HUES64 (cell line): ENCODE measurements at regions not wholly inside any gene's neighbourhood (a gene's known extent, or its start where the extent isn't known, plus 50 kb on each side); places are given as distances from the start of the nearest gene placed in this dataset.
A peak's percentile ranks its signal among the peaks of the same experiment; 100 is the strongest.
"Not testable (repeated sequence)": the region's sequence is repeated elsewhere in the genome, so short reads cannot be mapped to it uniquely, and the experiment has no call there.

Experiments
- H3K27ac ChIP-seq: 2 replicates; pipeline ENCODE4 v1.7.0; 2013; ENCODE audit warnings: low read depth, low read length, inconsistent platforms
- H3K27me3 ChIP-seq: 2 replicates; pipeline ENCODE4 v1.6.1; 2013; ENCODE audit warnings: mild to moderate bottlenecking, low read length; ENCODE audit not compliant: insufficient read depth
- H3K36me3 ChIP-seq: 2 replicates; pipeline ENCODE4 v1.6.1; 2013; ENCODE audit warnings: mild to moderate bottlenecking, low read length; ENCODE audit not compliant: insufficient read depth
- H3K4me1 ChIP-seq: 2 replicates; pipeline ENCODE4 v1.6.1; 2013; ENCODE audit warnings: mild to moderate bottlenecking, low read length, moderate library complexity; ENCODE audit not compliant: insufficient read depth
- H3K4me3 ChIP-seq: 2 replicates; pipeline ENCODE4 v1.5.1; 2013; ENCODE audit warnings: mild to moderate bottlenecking, low read length, moderate library complexity
- H3K9ac ChIP-seq: 2 replicates; pipeline ENCODE4 v1.6.1; 2013; ENCODE audit warnings: mild to moderate bottlenecking, low read depth, low read length
- H3K9me3 ChIP-seq: 2 replicates; pipeline ENCODE4 v1.6.1; 2013; ENCODE audit warnings: low read depth, low read length; ENCODE audit not compliant: insufficient read depth
- WGBS: fragments of 150-250, 120-280 bp; methylation state at CpG from one replicate; pipeline ENCODE4 v1.1.7; 2013; ENCODE audit warnings: missing lambda C conversion rate; 5-methylcytosine and 5-hydroxymethylcytosine counted together

DNA sequence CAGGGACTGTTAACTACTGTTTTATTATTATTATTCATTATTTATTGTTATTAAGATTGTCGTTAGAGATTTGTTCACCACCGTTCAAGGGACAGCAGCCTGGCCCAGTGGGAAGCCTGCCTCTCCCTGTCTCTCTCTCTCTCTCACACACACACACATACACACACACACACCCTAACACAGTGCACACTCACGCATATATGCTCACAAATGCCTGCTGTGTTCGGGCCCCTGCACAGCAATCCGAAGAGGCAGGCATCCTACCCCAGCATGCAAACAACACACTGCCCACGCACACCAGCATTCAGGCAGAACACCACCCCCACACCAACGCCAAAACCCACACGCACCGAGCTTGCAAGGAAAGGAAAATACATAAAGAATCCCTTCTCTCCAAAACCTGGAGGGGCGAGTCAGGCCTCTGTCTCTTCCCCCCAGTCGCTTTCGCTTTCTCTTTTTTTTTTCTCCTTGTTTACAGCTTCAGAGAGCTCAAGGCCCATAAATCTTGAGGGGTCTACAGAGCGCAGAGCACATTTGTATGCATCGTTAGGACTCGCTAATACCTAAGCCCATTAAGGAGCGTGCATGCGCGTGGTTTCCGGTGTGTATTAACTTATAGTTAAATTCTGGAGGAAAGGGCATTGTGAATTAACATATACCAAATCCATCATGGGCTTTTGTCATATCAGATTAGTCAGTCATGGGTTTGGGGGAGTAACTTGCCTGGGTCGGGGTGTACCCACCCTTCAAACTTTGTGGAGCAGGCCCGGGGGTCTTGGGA, 464.6 kb upstream of the ZNG1F start:
- not testable (repeated sequence) for H3K9ac ChIP-seq, H3K27me3 ChIP-seq, H3K27ac ChIP-seq, H3K9me3 ChIP-seq, H3K4me1 ChIP-seq, H3K4me3 ChIP-seq, H3K36me3 ChIP-seq
- 63% methylated on average over 3 of the region's 21 CpGs for WGBS

DNA sequence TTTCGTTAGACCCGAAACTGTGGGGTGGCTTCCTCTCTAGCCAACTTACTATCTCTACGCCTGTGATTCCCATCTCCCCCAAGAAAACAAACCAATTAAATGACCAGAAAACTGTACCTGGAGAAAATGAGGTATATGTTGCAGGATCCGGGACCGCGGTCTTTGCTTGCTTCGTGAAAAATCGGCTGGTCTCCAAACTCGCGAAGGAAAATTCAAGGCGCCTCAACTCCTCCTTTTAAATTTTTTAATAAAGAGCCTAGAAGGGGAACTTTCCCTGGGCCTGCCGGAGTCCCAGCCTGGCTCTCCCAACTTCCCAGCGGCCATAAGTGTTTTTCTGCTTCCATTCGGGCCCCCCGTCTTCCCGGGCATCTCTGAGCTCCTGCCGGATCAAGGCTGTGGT, 463.7 kb upstream of the ZNG1F start:
- 83% methylated on average over 5 of the region's 17 CpGs for WGBS
- H3K4me1 ChIP-seq: not testable (repeated sequence)

DNA sequence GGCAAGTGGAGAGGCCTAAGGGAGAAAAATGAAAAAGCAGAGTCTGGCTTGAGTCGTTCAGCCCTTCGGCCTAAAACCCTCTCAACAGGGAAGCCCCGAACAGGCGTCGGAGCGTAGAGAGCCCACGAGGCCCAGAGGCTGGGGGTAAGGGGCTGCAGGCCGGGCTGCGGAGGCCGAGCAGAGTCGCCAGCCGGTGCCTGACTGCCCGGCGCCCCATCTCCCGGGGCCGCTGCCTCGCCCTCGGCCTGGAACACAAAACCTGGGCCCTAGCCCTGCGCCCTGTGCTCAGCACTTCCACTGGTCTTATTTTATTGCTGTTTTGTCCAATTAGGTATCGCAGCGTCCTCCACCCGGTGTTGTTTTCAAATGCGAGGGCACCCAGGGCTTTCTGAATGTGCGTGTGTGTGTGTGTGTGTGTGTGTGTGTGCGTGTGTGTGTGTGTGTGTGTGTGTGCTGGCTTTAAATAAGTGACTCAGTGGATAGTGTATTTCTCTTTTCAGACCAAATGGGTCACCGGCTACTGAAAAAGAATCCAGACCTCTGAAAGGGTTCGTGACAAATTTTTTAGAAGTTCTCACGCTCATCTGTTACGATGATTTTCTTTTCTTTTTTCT, 463.1 kb upstream of the ZNG1F start:
- not testable (repeated sequence) for H3K9me3 ChIP-seq, H3K9ac ChIP-seq, H3K36me3 ChIP-seq, H3K4me3 ChIP-seq, H3K27me3 ChIP-seq, H3K27ac ChIP-seq, H3K4me1 ChIP-seq
- WGBS: 82% methylated on average over 18 of the region's 29 CpGs

More for the DNA sequence above, 463.7 kb upstream of the ZNG1F start:
- H3K27ac ChIP-seq, H3K27me3 ChIP-seq, H3K36me3 ChIP-seq, H3K9me3 ChIP-seq, H3K9ac ChIP-seq, H3K4me3 ChIP-seq: not testable (repeated sequence)

DNA sequence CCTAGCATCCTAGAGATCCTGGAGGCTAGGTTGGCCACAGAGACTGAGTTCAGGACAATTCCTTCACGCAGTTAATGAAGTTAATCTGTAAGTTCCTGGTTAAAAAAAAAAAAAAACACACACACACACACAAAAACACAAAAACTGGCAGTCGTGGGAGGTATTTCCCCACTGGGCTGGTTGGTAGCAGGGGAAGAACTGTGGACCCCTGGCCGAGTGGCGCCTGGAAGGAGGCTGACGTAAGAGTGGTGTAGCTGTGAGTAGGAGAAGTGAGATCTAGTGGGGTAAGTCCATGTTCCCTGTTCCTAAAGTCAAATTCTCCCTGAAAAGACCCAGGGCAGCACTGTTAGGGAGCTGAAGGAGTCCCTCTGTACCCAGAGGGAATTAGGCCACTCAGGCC, 461.0 kb upstream of the ZNG1F start:
- WGBS: 68% methylated on average over 4 of the region's 5 CpGs
- not testable (repeated sequence) for H3K27me3 ChIP-seq, H3K4me1 ChIP-seq, H3K4me3 ChIP-seq, H3K27ac ChIP-seq, H3K9ac ChIP-seq, H3K9me3 ChIP-seq, H3K36me3 ChIP-seq

DNA sequence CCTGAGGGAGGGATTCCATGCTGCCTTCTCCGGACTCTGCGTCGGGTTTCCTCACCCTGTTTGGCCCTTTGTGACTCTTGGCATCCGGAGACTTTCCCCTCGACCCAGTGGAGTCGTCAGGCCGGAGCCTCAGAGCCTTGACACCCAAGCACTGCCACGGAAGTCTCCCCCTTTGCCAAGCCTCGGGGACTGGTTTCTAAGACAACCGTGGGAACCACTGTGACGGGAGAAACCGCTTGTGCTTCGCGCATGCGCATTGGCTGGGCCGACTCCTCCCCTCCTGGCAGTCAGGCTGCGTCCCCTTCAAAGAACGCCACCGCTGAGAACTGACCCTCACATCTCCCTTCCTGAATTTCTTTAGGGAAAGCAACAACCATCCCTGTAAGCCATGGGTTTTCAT, 459.4 kb upstream of the ZNG1F start:
- not testable (repeated sequence) for H3K4me3 ChIP-seq, H3K4me1 ChIP-seq, H3K36me3 ChIP-seq, H3K27ac ChIP-seq, H3K9me3 ChIP-seq, H3K9ac ChIP-seq, H3K27me3 ChIP-seq
- WGBS: no CpG with 5 or more reads among the region's 19 CpGs

DNA sequence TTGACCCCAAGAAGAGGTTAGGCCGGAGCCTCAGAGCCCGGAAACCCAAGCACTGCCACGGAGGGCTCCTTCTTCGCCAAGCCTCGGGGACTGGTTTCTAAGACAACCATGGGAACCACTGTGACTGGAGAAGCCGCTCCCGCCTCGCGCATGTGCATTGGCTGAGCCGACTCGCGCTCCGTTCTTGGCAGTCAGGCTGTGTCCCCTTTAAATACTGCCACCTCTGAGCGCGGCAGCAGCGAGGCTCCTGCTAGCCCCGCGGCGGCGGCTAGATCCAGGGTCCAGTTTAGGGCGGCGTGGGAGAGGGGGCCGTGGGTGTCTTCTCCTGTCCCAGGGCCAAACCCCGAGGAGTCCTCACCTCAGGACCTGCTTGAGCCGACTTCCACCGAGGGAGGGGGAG, 457.1 kb upstream of the ZNG1F start:
- not testable (repeated sequence) for H3K27ac ChIP-seq, H3K9me3 ChIP-seq, H3K4me3 ChIP-seq, H3K4me1 ChIP-seq, H3K27me3 ChIP-seq, H3K9ac ChIP-seq, H3K36me3 ChIP-seq
- WGBS: 95% methylated on average over 26 of the region's 26 CpGs

DNA sequence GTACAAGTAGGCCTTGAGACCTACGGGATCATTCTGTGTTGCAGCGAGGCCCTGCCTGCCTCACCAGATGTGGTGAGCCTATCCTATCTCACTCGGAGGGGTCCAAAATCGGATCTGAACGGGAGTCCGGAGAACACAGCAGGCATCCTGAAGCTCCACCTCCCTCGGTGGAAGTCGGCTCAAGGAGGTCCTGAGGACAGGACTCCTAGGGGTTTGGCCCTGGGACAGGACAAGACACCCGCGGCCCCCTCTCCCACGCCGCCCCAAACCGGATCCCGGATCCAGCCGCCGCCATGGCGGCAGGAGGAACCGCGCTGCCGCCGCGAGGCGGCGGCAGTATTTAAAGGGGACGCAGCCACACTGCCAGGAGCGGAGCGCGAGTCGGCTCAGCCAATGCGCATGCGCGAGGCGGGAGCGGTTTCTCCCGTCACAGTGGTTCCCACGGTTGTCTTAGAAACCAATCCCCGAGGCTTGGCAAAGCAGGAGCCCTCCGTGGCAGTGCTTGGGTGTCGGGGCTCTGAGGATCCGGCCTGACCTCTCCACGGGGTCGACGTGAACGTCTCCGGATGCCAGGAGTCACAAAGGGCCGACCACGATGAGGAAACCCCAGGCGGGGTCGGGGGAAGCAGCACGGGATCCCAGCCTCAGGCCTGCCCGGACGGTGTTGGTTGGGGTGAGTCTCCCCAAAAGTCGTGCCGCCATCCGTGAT, 454.6 kb upstream of the ZNG1F start:
- H3K27ac ChIP-seq, H3K36me3 ChIP-seq, H3K9me3 ChIP-seq, H3K27me3 ChIP-seq, H3K4me1 ChIP-seq: not testable (repeated sequence)
- peak overlapping the region; percentile 49 for H3K4me3 ChIP-seq
- WGBS: 12% methylated on average over 53 of the region's 55 CpGs
- peak overlapping the region; percentile 60; the same call in 1 of the 2 replicates for H3K9ac ChIP-seq

DNA sequence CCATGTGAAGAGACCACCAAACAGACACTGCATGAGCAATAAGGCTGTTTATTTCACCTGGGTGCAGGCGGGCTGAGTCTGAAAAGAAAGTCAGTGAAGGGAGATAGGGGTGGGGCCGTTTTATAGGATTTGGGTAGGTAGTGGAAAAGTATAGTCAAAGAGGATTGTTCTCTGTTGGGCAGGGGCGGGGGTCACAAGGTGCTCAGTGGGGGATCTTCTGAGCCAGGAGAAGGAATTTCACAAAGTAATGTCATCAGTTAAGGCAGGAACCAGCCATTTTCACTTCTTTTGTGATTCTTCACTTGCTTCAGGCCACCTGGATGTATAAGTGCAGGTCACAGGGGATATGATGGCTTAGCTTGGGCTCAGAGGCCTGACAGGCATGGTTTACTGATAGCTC, 444.6 kb upstream of the ZNG1F start:
- not testable (repeated sequence) for H3K36me3 ChIP-seq, H3K27ac ChIP-seq, H3K27me3 ChIP-seq, H3K4me1 ChIP-seq, H3K4me3 ChIP-seq, H3K9ac ChIP-seq, H3K9me3 ChIP-seq
- 79% methylated on average over 3 of the region's 3 CpGs for WGBS

DNA sequence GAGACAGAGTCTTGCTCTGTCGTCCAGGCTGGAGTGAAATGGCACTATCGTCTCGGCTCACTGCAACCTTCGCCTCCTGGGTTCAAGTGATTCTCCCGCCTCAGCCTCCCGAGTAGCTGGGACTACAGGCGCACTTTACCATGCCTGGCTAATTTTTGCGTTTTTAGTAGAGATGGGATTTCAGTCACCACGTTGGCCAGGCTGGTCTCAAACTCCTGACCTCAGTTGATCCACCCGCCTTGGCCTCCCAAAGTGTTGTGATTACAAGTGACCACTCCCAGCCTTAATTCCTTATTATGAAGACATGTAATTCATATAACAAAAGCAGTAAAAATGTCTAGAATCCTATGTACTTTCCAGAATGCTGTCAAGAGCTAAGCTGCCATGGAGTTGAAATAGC, 434.5 kb upstream of the ZNG1F start:
- H3K4me1 ChIP-seq, H3K36me3 ChIP-seq: not testable (repeated sequence)
- 88% methylated on average over 9 of the region's 10 CpGs for WGBS

DNA sequence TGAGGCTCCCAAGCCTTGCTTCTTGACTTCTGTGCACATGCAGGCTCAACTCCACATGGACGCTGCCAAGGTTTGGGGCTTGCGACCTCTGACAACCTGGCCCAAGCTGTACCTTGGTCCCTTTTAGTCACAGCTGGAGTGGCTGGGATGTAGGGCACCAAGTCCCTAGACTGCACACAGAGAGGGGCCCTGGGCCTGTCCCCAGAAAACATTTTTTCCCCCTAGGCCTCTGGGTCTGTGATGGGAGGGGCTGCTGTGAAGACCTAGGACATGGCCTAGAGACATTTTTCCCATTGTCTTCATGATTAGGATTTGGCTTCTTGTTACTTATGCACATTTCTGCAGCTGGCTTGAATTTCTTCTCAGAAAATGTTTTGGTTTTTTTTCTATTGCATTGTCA, 430.1 kb upstream of the ZNG1F start:
- not testable (repeated sequence) for H3K27ac ChIP-seq, H3K4me1 ChIP-seq, H3K9me3 ChIP-seq, H3K27me3 ChIP-seq, H3K4me3 ChIP-seq, H3K9ac ChIP-seq, H3K36me3 ChIP-seq
- 91% methylated on average over 2 of the region's 2 CpGs for WGBS

More for the DNA sequence above, 434.5 kb upstream of the ZNG1F start:
- not testable (repeated sequence) for H3K4me3 ChIP-seq, H3K27ac ChIP-seq, H3K27me3 ChIP-seq, H3K9ac ChIP-seq, H3K9me3 ChIP-seq

DNA sequence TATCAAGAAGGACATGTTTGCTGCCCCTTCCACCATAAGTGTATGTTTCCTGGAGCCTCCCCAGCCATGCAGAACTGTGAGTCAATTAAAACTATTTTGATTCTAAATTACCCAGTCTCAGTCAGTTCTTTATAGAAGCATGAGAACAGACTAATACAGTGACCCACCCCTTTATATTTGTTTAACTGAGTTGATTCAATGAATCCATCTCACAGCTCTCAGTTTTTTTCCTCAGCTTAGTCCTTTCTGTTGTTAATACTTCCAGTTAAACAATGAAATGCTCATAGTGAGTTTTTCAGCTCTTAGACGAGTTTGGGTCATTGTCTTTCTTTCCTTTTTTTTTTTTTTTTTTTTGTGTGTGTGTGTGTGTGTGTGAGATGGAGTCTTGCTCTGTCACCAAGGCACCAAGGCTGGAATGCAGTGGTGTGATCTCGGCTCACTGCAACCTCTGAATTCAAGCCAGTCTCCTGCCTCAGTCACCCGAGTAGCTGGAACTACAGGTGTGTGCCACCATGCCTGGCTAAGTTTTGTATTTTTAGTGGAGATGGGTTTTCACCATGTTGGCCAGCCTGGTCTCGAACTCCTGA, 417.9 kb upstream of the ZNG1F start:
- H3K27me3 ChIP-seq, H3K9ac ChIP-seq, H3K4me3 ChIP-seq, H3K9me3 ChIP-seq, H3K36me3 ChIP-seq, H3K27ac ChIP-seq, H3K4me1 ChIP-seq: not testable (repeated sequence)
- WGBS: no CpG with 5 or more reads among the region's 4 CpGs
